Natural killer cell (primary cell): ENCODE measurements at regions not wholly inside any gene's neighbourhood (a gene's known extent, or its start where the extent isn't known, plus 50 kb on each side); places are given as distances from the start of the nearest gene placed in this dataset.

Experiments
- ATAC-seq, 3 donors: fragments of 150-1000 bp in 2 of 3; fragments of 200-7000 bp in 1 of 3; cut with Tn5 transposase; 1 replicate in 1 of 3; 2 replicates in 2 of 3; pipeline ENCODE4 v1.10.0; 2021; ENCODE audit warnings: mild to moderate bottlenecking in 2 of 3, moderate library complexity in 2 of 3
- DNase-seq, 2 donors: peaks; one replicate each; pipeline versions ENCODE4 v3.0.0 to v3.0.0-alpha.2; 2013 to 2021; ENCODE audit warnings: mixed read lengths in 1 of 2
- H3K27ac ChIP-seq: one replicate; pipeline ENCODE4 v1.5.1; 2013; ENCODE audit warnings: mild to moderate bottlenecking, low read length
- H3K27me3 ChIP-seq: one replicate; pipeline ENCODE4 v1.6.1; 2013; ENCODE audit warnings: low read length; ENCODE audit not compliant: control insufficient read depth, insufficient read depth
- H3K36me3 ChIP-seq: one replicate; pipeline ENCODE4 v1.6.1; 2013; ENCODE audit warnings: low read length; ENCODE audit not compliant: control insufficient read depth, insufficient read depth
- H3K4me1 ChIP-seq: one replicate; pipeline ENCODE4 v1.6.1; 2013; ENCODE audit warnings: low read length; ENCODE audit not compliant: control insufficient read depth, insufficient read depth
- H3K4me3 ChIP-seq: one replicate; pipeline ENCODE4 v1.5.1; 2013; ENCODE audit warnings: low read length
- H3K9me3 ChIP-seq: one replicate; pipeline ENCODE4 v1.6.1; 2013; ENCODE audit warnings: low read length; ENCODE audit not compliant: control insufficient read depth, insufficient read depth
- H3K27ac Mint-ChIP-seq, 2 donors: one replicate each; pipeline ENCODE4 v1.8.0; 2022; ENCODE audit warnings: mild to moderate bottlenecking in 2 of 2, mixed read lengths in 2 of 2, moderate library complexity in 1 of 2
- H3K27me3 Mint-ChIP-seq, 2 donors: one replicate each; pipeline ENCODE4 v1.8.0; 2022; ENCODE audit warnings: low read depth in 2 of 2, mixed read lengths in 2 of 2
- H3K36me3 Mint-ChIP-seq: one replicate; pipeline ENCODE4 v1.8.0; 2022; ENCODE audit warnings: mixed read lengths
- H3K4me1 Mint-ChIP-seq, 2 donors: one replicate each; pipeline ENCODE4 v1.8.0; 2022; ENCODE audit warnings: mixed read lengths in 2 of 2
- H3K4me3 Mint-ChIP-seq: one replicate; pipeline ENCODE4 v1.8.0; 2022; ENCODE audit warnings: mild to moderate bottlenecking, moderate library complexity, mixed read lengths
- H3K9me3 Mint-ChIP-seq, 2 donors: one replicate each; pipeline ENCODE4 v1.8.0; 2022; ENCODE audit warnings: mixed read lengths in 2 of 2
- WGBS: methylation state at CpG from one replicate; pipeline ENCODE4 v1.1.7; 2013; ENCODE audit warnings: missing lambda C conversion rate; ENCODE audit not compliant: insufficient coverage; 5-methylcytosine and 5-hydroxymethylcytosine counted together
- intact Hi-C: fragments of 100-400 bp; cut with micrococcal nuclease; formaldehyde crosslinking; loops from one replicate; pipeline ENCODE4 v1.14.2; 2022
- TF ChIP-seq, protein P1 (sequence below): fragments of 200-600 bp; IDR thresholded peaks from one replicate; pipeline ENCODE4 v1.8.0; 2022; ENCODE audit warnings: antibody characterized with exemption

DNA sequence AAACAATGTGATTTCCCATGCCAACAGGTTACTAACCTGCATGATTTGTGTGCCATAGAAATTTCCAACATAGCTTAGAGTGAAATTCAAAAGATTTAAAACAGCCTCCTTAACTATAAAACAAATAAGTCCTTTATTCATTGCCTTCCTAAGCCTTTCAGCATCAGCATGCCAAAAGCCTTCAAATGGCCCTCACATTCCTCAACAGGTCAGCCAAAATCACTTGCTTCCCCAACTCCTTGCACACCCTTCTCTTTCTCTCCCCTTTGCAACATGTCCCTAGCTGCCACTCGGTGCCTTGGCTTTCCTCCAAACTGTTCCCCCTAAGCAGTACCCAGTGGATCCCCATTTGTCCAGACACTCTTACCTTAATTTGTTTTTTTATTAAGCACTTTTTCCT lies 74.9 kb upstream of the PCDH19 start:
- Mint-ChIP-seq H3K27ac (no peak overlapping the region), H3K36me3 (no peaks in the 10 kb centered on the region), H3K4me1 (no peaks in the 10 kb centered on the region), H3K4me3 (no peak overlapping the region), H3K27me3 (no peaks in the 10 kb centered on the region), H3K9me3 (peaks cover 0 to 4% of the 10 kb centered on the region in 2 donors)
- Histone ChIP-seq H3K4me3 (no peak overlapping the region), H3K27ac (no peak overlapping the region), H3K4me1 (no peaks in the 10 kb centered on the region), H3K27me3 (no peaks in the 10 kb centered on the region), H3K9me3 (no peaks in the 10 kb centered on the region), H3K36me3 (no peaks in the 10 kb centered on the region)
- DNase-seq (no peak), ATAC-seq (no peak)
- WGBS, result 79% methylated on average over 1 of the region's 1 CpG
- TF ChIP-seq, protein P1, sequence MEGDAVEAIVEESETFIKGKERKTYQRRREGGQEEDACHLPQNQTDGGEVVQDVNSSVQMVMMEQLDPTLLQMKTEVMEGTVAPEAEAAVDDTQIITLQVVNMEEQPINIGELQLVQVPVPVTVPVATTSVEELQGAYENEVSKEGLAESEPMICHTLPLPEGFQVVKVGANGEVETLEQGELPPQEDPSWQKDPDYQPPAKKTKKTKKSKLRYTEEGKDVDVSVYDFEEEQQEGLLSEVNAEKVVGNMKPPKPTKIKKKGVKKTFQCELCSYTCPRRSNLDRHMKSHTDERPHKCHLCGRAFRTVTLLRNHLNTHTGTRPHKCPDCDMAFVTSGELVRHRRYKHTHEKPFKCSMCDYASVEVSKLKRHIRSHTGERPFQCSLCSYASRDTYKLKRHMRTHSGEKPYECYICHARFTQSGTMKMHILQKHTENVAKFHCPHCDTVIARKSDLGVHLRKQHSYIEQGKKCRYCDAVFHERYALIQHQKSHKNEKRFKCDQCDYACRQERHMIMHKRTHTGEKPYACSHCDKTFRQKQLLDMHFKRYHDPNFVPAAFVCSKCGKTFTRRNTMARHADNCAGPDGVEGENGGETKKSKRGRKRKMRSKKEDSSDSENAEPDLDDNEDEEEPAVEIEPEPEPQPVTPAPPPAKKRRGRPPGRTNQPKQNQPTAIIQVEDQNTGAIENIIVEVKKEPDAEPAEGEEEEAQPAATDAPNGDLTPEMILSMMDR, result no peak
- intact Hi-C loops, result no loop called here

DNA sequence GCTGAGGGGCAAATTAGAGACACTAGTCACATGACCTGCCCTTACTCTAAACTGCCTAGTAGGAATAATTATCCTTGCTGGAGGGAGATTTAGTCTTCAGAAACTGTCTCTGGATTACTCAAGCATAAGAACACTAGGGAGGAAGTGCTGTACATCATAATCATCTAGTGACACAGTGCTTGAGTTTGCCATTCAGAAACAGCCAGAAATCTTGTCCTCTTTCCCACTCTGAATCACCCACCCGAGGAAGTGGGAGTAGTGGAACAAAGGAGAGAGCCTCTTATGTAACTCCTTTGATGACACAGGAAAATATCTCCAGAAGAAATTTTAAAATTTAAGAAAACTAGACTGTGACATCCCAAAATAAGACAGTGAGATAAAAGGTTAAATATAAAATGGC lies 69.3 kb upstream of the PCDH19 start:
- H3K9me3 Mint-ChIP-seq, result peaks cover under 1 to 4% of the 10 kb centered on the region in 2 donors
- Histone ChIP-seq H3K27ac (no peak overlapping the region), H3K36me3 (no peaks in the 10 kb centered on the region), H3K4me1 (no peaks in the 10 kb centered on the region), H3K27me3 (no peaks in the 10 kb centered on the region), H3K4me3 (no peak overlapping the region), H3K9me3 (no peaks in the 10 kb centered on the region)
- no peaks in the 10 kb centered on the region for H3K36me3 Mint-ChIP-seq
- TF ChIP-seq, protein P1, result no peak
- H3K27ac Mint-ChIP-seq, result no peak overlapping the region
- intact Hi-C loops, result no loop called here
- no peaks in the 10 kb centered on the region for H3K27me3 Mint-ChIP-seq
- DNase-seq (no peak), ATAC-seq (no peak)
- no peaks in the 10 kb centered on the region for H3K4me1 Mint-ChIP-seq
- no CpG with 5 or more reads among the region's 1 CpG for WGBS
- H3K4me3 Mint-ChIP-seq, result no peak overlapping the region

DNA sequence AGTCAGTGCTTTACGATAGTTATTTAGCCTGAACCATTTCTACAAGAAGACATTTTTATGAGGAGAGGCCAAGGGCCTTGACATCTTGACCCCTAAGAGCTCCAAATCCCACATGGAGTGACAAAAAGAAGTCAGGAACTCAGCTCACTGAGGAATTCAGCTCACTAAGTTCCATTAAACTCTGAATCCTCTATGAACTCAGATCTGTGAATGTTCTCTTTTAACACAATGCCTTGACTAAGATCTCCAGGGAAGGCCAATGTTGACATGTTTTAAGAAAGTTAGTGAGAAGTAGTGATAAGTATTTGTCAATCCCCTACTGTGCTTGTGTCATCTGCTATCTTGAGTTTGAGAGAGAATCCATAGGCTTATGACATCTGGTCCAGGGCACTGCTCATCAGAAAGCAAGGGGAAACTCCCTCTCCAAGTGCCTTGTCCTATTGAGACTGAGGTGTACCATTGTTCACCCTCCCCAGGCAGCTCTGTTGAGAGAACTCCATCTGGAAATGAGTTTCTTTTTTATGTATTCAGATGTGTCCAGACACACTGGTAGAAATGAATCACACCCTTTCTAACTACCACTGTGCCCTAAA lies 68.7 kb upstream of the PCDH19 start:
- Mint-ChIP-seq H3K9me3 (peaks cover 3 to 4% of the 10 kb centered on the region in 2 donors), H3K27me3 (no peaks in the 10 kb centered on the region), H3K36me3 (no peaks in the 10 kb centered on the region), H3K27ac (no peak overlapping the region), H3K4me3 (no peak overlapping the region), H3K4me1 (no peaks in the 10 kb centered on the region)
- Histone ChIP-seq H3K27me3 (no peaks in the 10 kb centered on the region), H3K27ac (no peak overlapping the region), H3K4me1 (no peaks in the 10 kb centered on the region), H3K4me3 (no peak overlapping the region), H3K9me3 (no peaks in the 10 kb centered on the region), H3K36me3 (no peaks in the 10 kb centered on the region)
- DNase-seq (no peak), ATAC-seq (no peak)
- 88% methylated on average over 1 of the region's 1 CpG for WGBS
- TF ChIP-seq, protein P1, result no peak
- intact Hi-C loops, result no loop called here

DNA sequence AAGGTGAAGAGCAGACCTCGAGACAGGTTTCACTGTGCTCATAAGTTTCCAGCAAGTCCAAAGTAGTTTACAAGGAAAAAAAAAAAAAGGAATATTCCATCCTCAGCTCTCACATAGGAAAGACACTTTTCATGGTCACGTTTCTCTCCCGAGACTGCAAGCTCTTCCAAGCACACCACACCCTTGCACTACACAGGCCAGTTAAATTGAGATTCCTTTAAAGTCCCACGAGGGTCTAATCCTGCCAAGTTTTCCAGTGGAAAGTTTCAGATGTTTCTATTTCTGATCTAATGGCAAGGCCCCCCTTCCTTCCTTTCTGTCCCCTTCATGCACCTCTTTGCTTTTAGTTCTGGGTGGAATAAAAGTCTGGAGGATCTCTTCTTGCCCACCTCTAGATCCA lies 67.9 kb upstream of the PCDH19 start:
- intact Hi-C loops, result no loop called here
- no peaks in the 10 kb centered on the region for H3K36me3 Mint-ChIP-seq
- Histone ChIP-seq H3K4me1 (no peaks in the 10 kb centered on the region), H3K27ac (no peak overlapping the region), H3K27me3 (no peaks in the 10 kb centered on the region), H3K4me3 (no peak overlapping the region), H3K36me3 (no peaks in the 10 kb centered on the region), H3K9me3 (no peaks in the 10 kb centered on the region)
- H3K4me3 Mint-ChIP-seq, result no peak overlapping the region
- no peak overlapping the region for H3K27ac Mint-ChIP-seq
- no peak for DNase-seq
- 58% methylated on average over 3 of the region's 4 CpGs for WGBS
- H3K4me1 Mint-ChIP-seq, result no peaks in the 10 kb centered on the region
- H3K9me3 Mint-ChIP-seq, result peaks cover 3 to 4% of the 10 kb centered on the region in 2 donors
- H3K27me3 Mint-ChIP-seq, result no peaks in the 10 kb centered on the region
- ATAC-seq, result no peak
- TF ChIP-seq, protein P1, result no peak
